ENCODE measurements at regions not wholly inside any gene's neighbourhood (a gene's known extent, or its start where the extent isn't known, plus 50 kb on each side); places are given as distances from the start of the nearest gene placed in this dataset.

DNA sequence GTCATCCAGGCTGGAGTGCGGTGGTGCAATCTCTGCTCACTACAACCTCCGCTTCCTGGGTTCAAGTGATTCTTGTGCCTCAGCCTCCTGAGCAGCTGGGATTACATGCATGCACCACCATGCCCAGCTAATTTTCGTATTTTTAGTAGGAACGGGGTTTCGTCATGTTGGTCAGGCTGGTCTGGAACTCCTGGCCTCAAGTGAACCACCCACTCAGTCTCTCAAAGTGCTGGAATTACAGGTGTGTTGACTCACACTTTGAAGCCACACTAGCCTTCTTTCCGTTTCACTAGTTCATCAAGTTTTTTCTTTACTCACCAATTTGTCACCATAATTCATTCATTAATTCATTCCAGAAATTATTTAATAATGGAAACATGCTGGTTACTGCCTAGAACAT, 298.4 kb upstream of the MTNR1B start:
- TF ChIP-seq, protein P1, sequence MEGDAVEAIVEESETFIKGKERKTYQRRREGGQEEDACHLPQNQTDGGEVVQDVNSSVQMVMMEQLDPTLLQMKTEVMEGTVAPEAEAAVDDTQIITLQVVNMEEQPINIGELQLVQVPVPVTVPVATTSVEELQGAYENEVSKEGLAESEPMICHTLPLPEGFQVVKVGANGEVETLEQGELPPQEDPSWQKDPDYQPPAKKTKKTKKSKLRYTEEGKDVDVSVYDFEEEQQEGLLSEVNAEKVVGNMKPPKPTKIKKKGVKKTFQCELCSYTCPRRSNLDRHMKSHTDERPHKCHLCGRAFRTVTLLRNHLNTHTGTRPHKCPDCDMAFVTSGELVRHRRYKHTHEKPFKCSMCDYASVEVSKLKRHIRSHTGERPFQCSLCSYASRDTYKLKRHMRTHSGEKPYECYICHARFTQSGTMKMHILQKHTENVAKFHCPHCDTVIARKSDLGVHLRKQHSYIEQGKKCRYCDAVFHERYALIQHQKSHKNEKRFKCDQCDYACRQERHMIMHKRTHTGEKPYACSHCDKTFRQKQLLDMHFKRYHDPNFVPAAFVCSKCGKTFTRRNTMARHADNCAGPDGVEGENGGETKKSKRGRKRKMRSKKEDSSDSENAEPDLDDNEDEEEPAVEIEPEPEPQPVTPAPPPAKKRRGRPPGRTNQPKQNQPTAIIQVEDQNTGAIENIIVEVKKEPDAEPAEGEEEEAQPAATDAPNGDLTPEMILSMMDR (optimal IDR thresholded peaks at IDR 0.05 in 1 of 3, IDR thresholded peaks at IDR 0.05 in 1 of 3, conservative IDR thresholded peaks at IDR 0.05 in 1 of 3; ENCODE audit: extremely low read depth in 1 of 3, insufficient read depth in 2 of 3, low read length in 3 of 3): no peak
- no peak for TF ChIP-seq EZH2 (IDR thresholded peaks at IDR 0.05; ENCODE audit: low read length)

All from keratinocyte (primary cell).